Esophagus squamous epithelium (tissue), 5 donors: ENCODE measurements at regions not wholly inside any gene's neighbourhood (a gene's known extent, or its start where the extent isn't known, plus 50 kb on each side); places are given as distances from the start of the nearest gene placed in this dataset.

Source experiments
- DNase-seq: peaks from one replicate; lab custom pipeline; 2025; lab: John Stamatoyannopoulos, UW
- H3K27ac ChIP-seq, 4 donors: fragments of 200-600 bp; sonication (generic); one replicate each; pipeline ENCODE4 v1.5.1; 2016 to 2019; ENCODE audit warnings: mild to moderate bottlenecking in 1 of 4
- H3K27me3 ChIP-seq, 4 donors: fragments of 200-600 bp; sonication (generic); 1 replicate in 3 of 4; 2 replicates in 1 of 4; pipeline versions ENCODE4 v1.5.1 to v1.6.0; 2017 to 2021; ENCODE audit warnings: antibody characterized with exemption in 1 of 4
- H3K36me3 ChIP-seq, 3 donors: fragments of 200-600 bp; sonication (generic); one replicate each; pipeline ENCODE4 v1.5.1; 2016 to 2019
- H3K4me1 ChIP-seq, 3 donors: fragments of 200-600 bp; sonication (generic); one replicate each; pipeline ENCODE4 v1.5.1; 2017 to 2019
- H3K4me3 ChIP-seq, 4 donors: fragments of 200-600 bp; sonication (generic); 1 replicate in 3 of 4; 2 replicates in 1 of 4; pipeline ENCODE4 v1.5.1; 2016 to 2019; ENCODE audit warnings: mild to moderate bottlenecking in 2 of 4, moderate library complexity in 1 of 4
- H3K9me3 ChIP-seq, 3 donors: fragments of 200-600 bp; sonication (generic); one replicate each; pipeline ENCODE4 v1.5.1; 2016 to 2019
- POLR2A ChIP-seq, 4 donors: fragments of 450-650 bp; IDR thresholded peaks; one replicate each; pipeline ENCODE4 v1.6.1; 2017; ENCODE audit warnings: antibody characterized with exemption in 4 of 4, mild to moderate bottlenecking in 4 of 4, moderate library complexity in 3 of 4
- WGBS, 2 donors: methylation state at CpG; one replicate each; pipeline ENCODE4 v1.1.5; 2018; 5-methylcytosine and 5-hydroxymethylcytosine counted together
- intact Hi-C: fragments of 100-400 bp; cut with DNase I; formaldehyde crosslinking; loops from one replicate; pipeline ENCODE4 v1.15.0; 2022
- TF ChIP-seq, protein P1 (sequence below), 6 experiments: fragments of 450-650 bp in 4 of 6; fragments of 200-600 bp in 2 of 6; sonication (generic) in 2 of 6; IDR thresholded peaks; one replicate each; pipeline ENCODE4 v1.5.1; 2016 to 2019; ENCODE audit warnings: antibody characterized with exemption in 6 of 6, mild to moderate bottlenecking in 4 of 6, moderate library complexity in 4 of 6
- donor health status: DM: yes; HTN: yes; CAD: no.

DNA sequence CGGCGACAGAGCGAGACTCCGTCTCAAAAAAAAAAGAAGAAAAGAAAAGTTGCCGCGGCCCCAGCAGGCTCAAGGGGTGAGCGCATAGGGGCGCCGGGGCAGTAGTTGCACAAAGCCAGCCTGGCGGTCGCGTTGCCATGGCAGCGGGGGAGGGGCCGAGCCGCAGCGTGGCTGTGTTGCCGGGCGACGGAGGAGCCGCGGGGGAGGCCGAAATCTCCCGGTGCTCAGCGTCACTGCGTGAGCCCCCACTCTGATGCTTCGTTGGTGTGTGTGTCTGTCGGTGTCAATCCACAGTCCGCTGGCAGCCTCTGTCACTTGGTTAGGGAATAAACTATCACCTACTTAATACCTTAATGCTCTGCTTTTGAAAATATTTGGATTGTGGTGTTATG is 82.9 kb upstream of the C1QTNF9B start:
- peak; percentile 8 for DNase-seq
- Histone ChIP-seq H3K27me3 (no peaks in the 10 kb centered on the region), H3K9me3 (no peaks in the 10 kb centered on the region), H3K36me3 (no peaks in the 10 kb centered on the region), H3K4me3 (peak overlapping the region; percentile 23 to 67 (median 50)), H3K4me1 (peaks cover 7 to 33% (median 16%) of the 10 kb centered on the region in 3 donors), H3K27ac (peak overlapping the region in 3 of 4 donors; percentile 25 to 58 (median 47))
- 0 to 3% methylated on average over 15 to 27 of the region's 28 CpGs for WGBS, 2 donors
- TF ChIP-seq, protein P1, sequence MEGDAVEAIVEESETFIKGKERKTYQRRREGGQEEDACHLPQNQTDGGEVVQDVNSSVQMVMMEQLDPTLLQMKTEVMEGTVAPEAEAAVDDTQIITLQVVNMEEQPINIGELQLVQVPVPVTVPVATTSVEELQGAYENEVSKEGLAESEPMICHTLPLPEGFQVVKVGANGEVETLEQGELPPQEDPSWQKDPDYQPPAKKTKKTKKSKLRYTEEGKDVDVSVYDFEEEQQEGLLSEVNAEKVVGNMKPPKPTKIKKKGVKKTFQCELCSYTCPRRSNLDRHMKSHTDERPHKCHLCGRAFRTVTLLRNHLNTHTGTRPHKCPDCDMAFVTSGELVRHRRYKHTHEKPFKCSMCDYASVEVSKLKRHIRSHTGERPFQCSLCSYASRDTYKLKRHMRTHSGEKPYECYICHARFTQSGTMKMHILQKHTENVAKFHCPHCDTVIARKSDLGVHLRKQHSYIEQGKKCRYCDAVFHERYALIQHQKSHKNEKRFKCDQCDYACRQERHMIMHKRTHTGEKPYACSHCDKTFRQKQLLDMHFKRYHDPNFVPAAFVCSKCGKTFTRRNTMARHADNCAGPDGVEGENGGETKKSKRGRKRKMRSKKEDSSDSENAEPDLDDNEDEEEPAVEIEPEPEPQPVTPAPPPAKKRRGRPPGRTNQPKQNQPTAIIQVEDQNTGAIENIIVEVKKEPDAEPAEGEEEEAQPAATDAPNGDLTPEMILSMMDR (IDR thresholded peaks at IDR 0.05): no peak
- TF ChIP-seq POLR2A (IDR thresholded peaks at IDR 0.05): no peak
- intact Hi-C loops: no loop called here

DNA sequence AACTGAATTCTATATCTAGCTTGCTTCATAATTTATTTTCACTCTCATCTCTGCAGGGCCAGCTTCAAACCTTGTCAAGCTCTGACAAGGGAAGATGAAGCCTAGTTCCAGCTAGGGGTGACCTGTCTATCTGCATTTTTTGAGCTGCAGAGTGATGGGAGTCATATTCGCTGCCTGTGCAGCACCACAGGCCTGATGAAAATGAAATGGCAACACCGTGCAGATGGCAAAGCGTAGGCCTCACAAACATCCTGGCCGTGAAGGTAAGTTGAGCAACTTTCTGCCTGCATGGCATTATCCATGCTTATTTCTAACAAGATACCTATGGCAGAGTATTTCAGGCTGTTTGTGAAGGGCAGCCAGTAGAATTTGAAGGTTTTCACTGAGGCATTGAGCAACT is 86.4 kb upstream of the C1QTNF9B start:
- H3K27ac ChIP-seq: no peak overlapping the region
- no peak overlapping the region for H3K4me3 ChIP-seq
- 78 to 87% methylated on average over 1 to 3 of the region's 4 CpGs for WGBS, 2 donors
- H3K9me3 ChIP-seq: no peaks in the 10 kb centered on the region
- no peak for DNase-seq
- peaks cover 7 to 36% (median 16%) of the 10 kb centered on the region in 3 donors for H3K4me1 ChIP-seq
- no peaks in the 10 kb centered on the region for H3K36me3 ChIP-seq
- TF ChIP-seq, protein P1 (IDR thresholded peaks at IDR 0.05): no peak
- TF ChIP-seq POLR2A (IDR thresholded peaks at IDR 0.05): no peak
- intact Hi-C loops: no loop called here
- H3K27me3 ChIP-seq: no peaks in the 10 kb centered on the region

DNA sequence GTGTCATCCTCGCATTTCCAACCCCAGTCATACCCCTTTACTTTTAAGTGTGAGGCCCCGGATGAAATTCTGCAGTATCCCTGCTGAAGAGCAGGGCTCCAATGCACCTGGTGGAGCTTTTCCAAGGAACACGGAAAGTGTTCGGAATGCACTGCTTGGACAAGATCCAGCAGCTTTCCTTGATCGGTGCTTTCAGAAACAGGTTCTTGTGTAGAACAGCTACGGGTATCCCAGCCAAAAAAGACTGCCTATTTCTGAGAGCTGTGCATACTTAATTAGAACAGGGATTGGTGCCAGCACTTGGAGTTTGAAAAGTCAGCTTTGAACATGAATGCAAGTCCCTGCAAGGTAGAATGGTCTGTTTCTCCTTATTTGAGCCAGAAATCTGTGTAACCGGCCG is 87.2 kb upstream of the C1QTNF9B start:
- Histone ChIP-seq H3K27me3 (no peaks in the 10 kb centered on the region), H3K4me1 (peaks cover 5 to 29% (median 15%) of the 10 kb centered on the region in 3 donors), H3K4me3 (peak overlapping the region in 1 of 4 donors; percentile 24), H3K36me3 (no peaks in the 10 kb centered on the region), H3K27ac (no peak overlapping the region), H3K9me3 (no peaks in the 10 kb centered on the region)
- DNase-seq: no peak
- WGBS, 2 donors: 35 to 42% methylated on average over 5 to 8 of the region's 8 CpGs
- no peak for TF ChIP-seq POLR2A (IDR thresholded peaks at IDR 0.05)
- intact Hi-C loops: no loop called here

DNA sequence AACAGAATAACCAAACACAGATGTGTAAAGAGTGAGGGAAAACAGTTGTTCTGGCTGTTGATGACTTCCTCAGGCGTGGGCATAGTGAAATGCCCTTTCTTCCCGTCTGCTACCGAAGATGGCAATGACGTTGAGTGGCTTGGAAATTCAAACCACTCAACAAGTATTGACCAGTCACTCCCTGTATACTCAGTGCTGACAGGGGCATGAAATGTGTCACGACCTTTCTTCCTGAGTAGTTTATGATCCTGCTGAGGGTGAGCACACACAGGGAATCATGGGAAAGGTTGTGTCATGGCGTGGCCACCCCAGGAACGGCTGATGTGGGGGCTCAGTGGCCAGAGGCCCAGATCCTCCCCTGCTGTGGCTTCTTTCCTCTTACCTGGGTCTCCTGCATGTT is 87.8 kb upstream of the C1QTNF9B start:
- Histone ChIP-seq H3K27me3 (no peaks in the 10 kb centered on the region), H3K9me3 (no peaks in the 10 kb centered on the region), H3K4me1 (peaks cover 4 to 24% (median 10%) of the 10 kb centered on the region in 3 donors), H3K4me3 (peak overlapping the region in 1 of 4 donors; percentile 24), H3K27ac (no peak overlapping the region), H3K36me3 (no peaks in the 10 kb centered on the region)
- intact Hi-C loops: no loop called here
- DNase-seq: no peak
- TF ChIP-seq, protein P1 (IDR thresholded peaks at IDR 0.05): no peak
- TF ChIP-seq POLR2A (IDR thresholded peaks at IDR 0.05): no peak
- WGBS, 2 donors: 38 to 45% methylated on average over 7 of the region's 7 CpGs

DNA sequence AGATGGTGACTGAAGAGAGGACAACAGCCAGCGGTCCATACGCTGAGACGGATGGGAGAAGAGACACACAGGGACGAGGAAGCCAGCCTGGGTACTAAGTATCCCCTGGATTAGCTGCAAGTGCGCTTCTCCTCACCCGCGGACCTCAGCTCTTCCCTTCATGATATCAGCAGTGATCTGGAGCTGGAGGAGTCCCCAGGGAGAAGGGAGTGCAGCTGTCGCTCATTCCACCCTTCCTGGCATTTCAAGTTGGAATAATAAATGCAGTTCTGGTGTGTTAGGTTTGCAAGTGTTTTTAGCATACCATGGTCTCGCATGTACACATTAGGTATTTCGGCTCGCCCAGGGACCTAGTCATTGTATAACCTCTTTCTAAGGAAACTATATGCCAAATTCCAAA is 88.5 kb upstream of the C1QTNF9B start:
- peaks cover 4 to 18% (median 7%) of the 10 kb centered on the region in 3 donors for H3K4me1 ChIP-seq
- TF ChIP-seq, protein P1 (IDR thresholded peaks at IDR 0.05): no peak
- TF ChIP-seq POLR2A (IDR thresholded peaks at IDR 0.05): no peak
- H3K27me3 ChIP-seq: no peaks in the 10 kb centered on the region
- no peaks in the 10 kb centered on the region for H3K9me3 ChIP-seq
- H3K27ac ChIP-seq: no peak overlapping the region
- 86 to 89% methylated on average over 11 of the region's 11 CpGs for WGBS, 2 donors
- DNase-seq: no peak
- intact Hi-C loops: no loop called here
- H3K36me3 ChIP-seq: no peaks in the 10 kb centered on the region
- no peak overlapping the region for H3K4me3 ChIP-seq

DNA sequence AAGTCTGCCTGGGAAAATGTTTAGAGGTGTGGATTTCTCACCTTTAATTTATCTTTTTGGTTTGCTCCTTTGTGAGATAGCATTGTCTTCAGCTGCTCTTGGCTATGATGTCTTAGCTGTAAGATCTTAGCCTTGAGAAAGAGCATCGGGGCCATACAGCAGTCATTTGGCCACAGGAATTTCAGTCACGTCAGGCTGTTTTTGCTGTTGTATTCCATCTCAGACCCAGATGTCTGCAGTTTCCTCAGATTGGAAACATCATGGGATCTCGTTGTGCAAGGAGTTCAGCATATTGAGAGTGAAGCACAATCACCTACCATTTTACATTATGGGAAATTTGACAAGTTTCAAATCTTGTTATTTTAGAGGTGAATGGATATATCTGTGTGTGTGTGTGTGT is 89.3 kb upstream of the C1QTNF9B start:
- no peak for TF ChIP-seq POLR2A (IDR thresholded peaks at IDR 0.05)
- TF ChIP-seq, protein P1 (IDR thresholded peaks at IDR 0.05): no peak
- intact Hi-C loops: no loop called here
- 51 to 80% methylated on average over 3 of the region's 3 CpGs for WGBS, 2 donors

More for the DNA sequence above, 89.3 kb upstream of the C1QTNF9B start:
- H3K9me3 ChIP-seq: no peaks in the 10 kb centered on the region
- H3K4me3 ChIP-seq: no peak overlapping the region
- no peaks in the 10 kb centered on the region for H3K36me3 ChIP-seq
- H3K27ac ChIP-seq: no peak overlapping the region
- no peak for DNase-seq
- peaks cover 4 to 18% (median 7%) of the 10 kb centered on the region in 3 donors for H3K4me1 ChIP-seq
- H3K27me3 ChIP-seq: no peaks in the 10 kb centered on the region
